ENCODE measurements at regions not wholly inside any gene's neighbourhood (a gene's known extent, or its start where the extent isn't known, plus 50 kb on each side); places are given as distances from the start of the nearest gene placed in this dataset.

GRCh38 chr9:24073007-24073592, 247.1 kb upstream of the ELAVL2 start:
- TF ChIP-seq CTCF (IDR thresholded peaks at IDR 0.05; ENCODE audit: low read depth, low read length) (no peak), EZH2phosphoT487 (IDR thresholded peaks at IDR 0.05; ENCODE audit: low read depth) (no peak)
